ENCODE measurements at regions not wholly inside any gene's neighbourhood (a gene's known extent, or its start where the extent isn't known, plus 50 kb on each side); places are given as distances from the start of the nearest gene placed in this dataset.
"Not testable (repeated sequence)": the region's sequence is repeated elsewhere in the genome, so short reads cannot be mapped to it uniquely, and the experiment has no call there.

DNA sequence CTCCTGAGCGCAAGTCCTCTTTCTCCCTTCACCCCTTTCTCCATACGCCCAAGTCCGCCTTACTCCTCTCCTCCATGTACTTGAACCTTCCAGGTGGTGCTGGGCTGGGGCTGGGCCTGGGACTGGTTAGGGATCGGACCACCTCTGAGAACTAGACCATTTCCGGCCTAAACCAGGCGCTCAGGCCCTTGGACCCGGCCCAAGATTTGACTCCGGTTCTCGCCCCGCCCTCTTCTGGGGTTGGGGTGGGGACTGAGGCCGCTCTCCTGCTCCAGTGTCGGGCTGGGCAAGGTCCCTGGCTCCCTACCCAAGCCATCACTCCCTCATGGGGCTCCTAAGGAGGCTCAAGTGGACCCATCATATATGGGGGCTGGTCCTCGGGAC is 87.9 kb downstream of the LIMS4 start:
- not testable (repeated sequence) for TF ChIP-seq POLR2A (IDR thresholded peaks at IDR 0.05)
- TF ChIP-seq, protein P1, sequence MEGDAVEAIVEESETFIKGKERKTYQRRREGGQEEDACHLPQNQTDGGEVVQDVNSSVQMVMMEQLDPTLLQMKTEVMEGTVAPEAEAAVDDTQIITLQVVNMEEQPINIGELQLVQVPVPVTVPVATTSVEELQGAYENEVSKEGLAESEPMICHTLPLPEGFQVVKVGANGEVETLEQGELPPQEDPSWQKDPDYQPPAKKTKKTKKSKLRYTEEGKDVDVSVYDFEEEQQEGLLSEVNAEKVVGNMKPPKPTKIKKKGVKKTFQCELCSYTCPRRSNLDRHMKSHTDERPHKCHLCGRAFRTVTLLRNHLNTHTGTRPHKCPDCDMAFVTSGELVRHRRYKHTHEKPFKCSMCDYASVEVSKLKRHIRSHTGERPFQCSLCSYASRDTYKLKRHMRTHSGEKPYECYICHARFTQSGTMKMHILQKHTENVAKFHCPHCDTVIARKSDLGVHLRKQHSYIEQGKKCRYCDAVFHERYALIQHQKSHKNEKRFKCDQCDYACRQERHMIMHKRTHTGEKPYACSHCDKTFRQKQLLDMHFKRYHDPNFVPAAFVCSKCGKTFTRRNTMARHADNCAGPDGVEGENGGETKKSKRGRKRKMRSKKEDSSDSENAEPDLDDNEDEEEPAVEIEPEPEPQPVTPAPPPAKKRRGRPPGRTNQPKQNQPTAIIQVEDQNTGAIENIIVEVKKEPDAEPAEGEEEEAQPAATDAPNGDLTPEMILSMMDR (IDR thresholded peaks at IDR 0.05) = not testable (repeated sequence)

Measured in Peyer's patch (tissue), 4 donors.